CD14-positive monocyte (primary cell): ENCODE measurements at regions not wholly inside any gene's neighbourhood (a gene's known extent, or its start where the extent isn't known, plus 50 kb on each side); places are given as distances from the start of the nearest gene placed in this dataset.

Experiments
- DNase-seq, 3 donors: peaks; one replicate each; pipeline ENCODE4 v3.0.0-alpha.2; 2011 to 2022
- H2AFZ ChIP-seq: 2 replicates; pipeline ENCODE4 v1.6.0; 2012; ENCODE audit warnings: mild to moderate bottlenecking, low read depth, low read length, inconsistent platforms; ENCODE audit not compliant: insufficient read depth, poor library complexity, severe bottlenecking
- H3K27ac ChIP-seq, 2 donors: 1 replicate in 1 of 2; 2 replicates in 1 of 2; pipeline ENCODE4 v1.5.1; 2012 to 2013; ENCODE audit warnings: low read length in 2 of 2, control low read depth in 1 of 2, inconsistent platforms in 1 of 2, low read depth in 1 of 2, mild to moderate bottlenecking in 1 of 2
- H3K27me3 ChIP-seq, 2 donors: one replicate each; pipeline versions ENCODE4 v1.6.0 to v1.6.1; 2011 to 2013; ENCODE audit warnings: low read length in 2 of 2; ENCODE audit not compliant: control insufficient read depth in 2 of 2, insufficient read depth in 2 of 2
- H3K36me3 ChIP-seq, 2 donors: replicated peaks in 1 of 2; 1 replicate in 1 of 2; 2 replicates in 1 of 2; pipeline versions ENCODE4 v1.5.1 to v1.6.1; 2012 to 2013; ENCODE audit warnings: low read length in 2 of 2, control low read depth in 1 of 2, inconsistent platforms in 1 of 2, mild to moderate bottlenecking in 1 of 2; ENCODE audit not compliant: insufficient read depth in 2 of 2, control insufficient read depth in 1 of 2
- H3K4me1 ChIP-seq, 2 donors: 1 replicate in 1 of 2; 2 replicates in 1 of 2; pipeline versions ENCODE4 v1.5.1 to v1.6.1; 2012 to 2013; ENCODE audit warnings: low read length in 2 of 2, control low read depth in 1 of 2, inconsistent platforms in 1 of 2, mild to moderate bottlenecking in 1 of 2, moderate library complexity in 1 of 2; ENCODE audit not compliant: insufficient read depth in 2 of 2, control insufficient read depth in 1 of 2
- H3K4me2 ChIP-seq: replicated peaks from 2 replicates; pipeline ENCODE3; 2012; ENCODE audit warnings: low read length, moderate library complexity, mild to moderate bottlenecking; ENCODE audit not compliant: poor library complexity, severe bottlenecking; ENCODE audit errors: extremely low read depth
- H3K4me3 ChIP-seq, 3 experiments: fragments of 200-600 bp in 1 of 3; sonication (generic) in 1 of 3; replicated peaks in 1 of 3; 1 replicate in 2 of 3; 2 replicates in 1 of 3; pipeline ENCODE4 v1.5.1; 2011 to 2013; ENCODE audit warnings: low read length in 3 of 3, mild to moderate bottlenecking in 3 of 3, control low read depth in 2 of 3, low read depth in 2 of 3, inconsistent platforms in 1 of 3, moderate library complexity in 1 of 3
- H3K79me2 ChIP-seq: 2 replicates; pipeline ENCODE4 v1.6.0; 2012; ENCODE audit warnings: mild to moderate bottlenecking, control low read depth, inconsistent platforms, low read length, moderate library complexity; ENCODE audit not compliant: insufficient read depth
- H3K9ac ChIP-seq: 2 replicates; pipeline ENCODE4 v1.6.0; 2017; ENCODE audit warnings: low read length, mild to moderate bottlenecking; ENCODE audit not compliant: insufficient read depth, poor library complexity, severe bottlenecking
- H3K9me3 ChIP-seq, 2 donors: replicated peaks in 1 of 2; 1 replicate in 1 of 2; 2 replicates in 1 of 2; pipeline versions ENCODE4 v1.5.1 to v1.6.1; 2012 to 2013; ENCODE audit warnings: low read length in 2 of 2, control low read depth in 1 of 2; ENCODE audit not compliant: control insufficient read depth in 1 of 2, insufficient read depth in 1 of 2
- H4K20me1 ChIP-seq: 2 replicates; pipeline ENCODE4 v1.6.0; 2012; ENCODE audit warnings: mild to moderate bottlenecking, low read length, control low read depth, moderate library complexity; ENCODE audit not compliant: insufficient read depth
- H3K27ac Mint-ChIP-seq, 7 donors: one replicate each; pipeline ENCODE4 v1.8.0; 2020; ENCODE audit warnings: mild to moderate bottlenecking in 7 of 7, mixed read lengths in 7 of 7, moderate library complexity in 6 of 7, inconsistent platforms in 2 of 7
- H3K27me3 Mint-ChIP-seq, 3 donors: one replicate each; pipeline ENCODE4 v1.8.0; 2021 to 2022; ENCODE audit warnings: low read depth in 3 of 3, mild to moderate bottlenecking in 3 of 3, mixed read lengths in 3 of 3, moderate library complexity in 3 of 3, inconsistent platforms in 1 of 3
- H3K36me3 Mint-ChIP-seq, 2 donors: one replicate each; pipeline ENCODE4 v1.8.0; 2020; ENCODE audit warnings: mixed read lengths in 2 of 2, inconsistent platforms in 1 of 2, mild to moderate bottlenecking in 1 of 2
- H3K4me1 Mint-ChIP-seq: one replicate; pipeline ENCODE4 v1.8.0; 2020; ENCODE audit warnings: mild to moderate bottlenecking, mixed read lengths
- H3K4me3 Mint-ChIP-seq, 2 donors: one replicate each; pipeline ENCODE4 v1.8.0; 2020; ENCODE audit warnings: mild to moderate bottlenecking in 2 of 2, mixed read lengths in 2 of 2, moderate library complexity in 1 of 2
- H3K9me3 Mint-ChIP-seq, 7 donors: one replicate each; pipeline ENCODE4 v1.8.0; 2020 to 2022; ENCODE audit warnings: mixed read lengths in 7 of 7, mild to moderate bottlenecking in 6 of 7, moderate library complexity in 6 of 7, inconsistent platforms in 2 of 7
- WGBS: methylation state at CpG from one replicate; pipeline ENCODE4 v1.1.5; 2013; ENCODE audit warnings: missing lambda C conversion rate; ENCODE audit not compliant: insufficient coverage; 5-methylcytosine and 5-hydroxymethylcytosine counted together
- intact Hi-C, 2 donors: fragments of 100-400 bp; cut with micrococcal nuclease; formaldehyde crosslinking; loops; one replicate each; pipeline versions ENCODE4 v1.15.0 to v1.15.1; 2023
- TF ChIP-seq, protein P1 (sequence below): fragments of 200-600 bp; IDR thresholded peaks from one replicate; pipeline ENCODE4 v1.8.0; 2022; ENCODE audit warnings: antibody characterized with exemption, mild to moderate bottlenecking

DNA sequence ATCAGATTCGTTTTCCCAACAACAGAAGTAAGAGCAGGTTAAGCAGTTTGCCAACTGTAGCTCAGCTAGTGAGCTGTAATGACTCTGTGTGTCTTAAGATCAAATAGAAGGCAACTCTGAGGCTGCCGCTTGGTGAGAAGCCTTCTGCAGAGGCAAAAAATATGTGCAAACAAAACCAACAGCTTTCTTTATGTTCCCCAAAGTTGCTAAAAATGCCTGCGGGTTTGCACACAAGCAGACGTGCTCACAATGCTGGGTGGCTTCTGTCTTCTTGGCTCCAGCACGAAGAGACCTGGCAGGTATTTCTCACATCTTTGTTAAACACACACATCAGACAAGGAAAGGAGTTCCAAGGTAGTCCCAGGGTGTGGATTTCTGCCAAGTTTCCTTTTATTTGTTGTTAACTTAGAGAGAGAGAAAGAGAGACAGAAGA is 158.9 kb upstream of the JUN start:
- H3K36me3 Mint-ChIP-seq, result no peaks in the 10 kb centered on the region
- 65% methylated on average over 4 of the region's 5 CpGs for WGBS
- no peaks in the 10 kb centered on the region for H4K20me1 ChIP-seq
- no peak overlapping the region for H3K4me2 ChIP-seq
- no peak overlapping the region for H2AFZ ChIP-seq
- DNase-seq, result no peak
- peaks cover 17 to 27% of the 10 kb centered on the region in 2 donors for H3K4me1 ChIP-seq
- peaks cover 0 to 3% (median 0%) of the 10 kb centered on the region in 7 donors for H3K9me3 Mint-ChIP-seq
- H3K27me3 Mint-ChIP-seq, result peaks cover 3 to 13% (median 9%) of the 10 kb centered on the region in 3 donors
- TF ChIP-seq, protein P1, sequence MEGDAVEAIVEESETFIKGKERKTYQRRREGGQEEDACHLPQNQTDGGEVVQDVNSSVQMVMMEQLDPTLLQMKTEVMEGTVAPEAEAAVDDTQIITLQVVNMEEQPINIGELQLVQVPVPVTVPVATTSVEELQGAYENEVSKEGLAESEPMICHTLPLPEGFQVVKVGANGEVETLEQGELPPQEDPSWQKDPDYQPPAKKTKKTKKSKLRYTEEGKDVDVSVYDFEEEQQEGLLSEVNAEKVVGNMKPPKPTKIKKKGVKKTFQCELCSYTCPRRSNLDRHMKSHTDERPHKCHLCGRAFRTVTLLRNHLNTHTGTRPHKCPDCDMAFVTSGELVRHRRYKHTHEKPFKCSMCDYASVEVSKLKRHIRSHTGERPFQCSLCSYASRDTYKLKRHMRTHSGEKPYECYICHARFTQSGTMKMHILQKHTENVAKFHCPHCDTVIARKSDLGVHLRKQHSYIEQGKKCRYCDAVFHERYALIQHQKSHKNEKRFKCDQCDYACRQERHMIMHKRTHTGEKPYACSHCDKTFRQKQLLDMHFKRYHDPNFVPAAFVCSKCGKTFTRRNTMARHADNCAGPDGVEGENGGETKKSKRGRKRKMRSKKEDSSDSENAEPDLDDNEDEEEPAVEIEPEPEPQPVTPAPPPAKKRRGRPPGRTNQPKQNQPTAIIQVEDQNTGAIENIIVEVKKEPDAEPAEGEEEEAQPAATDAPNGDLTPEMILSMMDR, result no peak
- H3K27me3 ChIP-seq, result no peaks in the 10 kb centered on the region
- no peaks in the 10 kb centered on the region for H3K79me2 ChIP-seq
- no peak overlapping the region for H3K27ac ChIP-seq
- H3K9ac ChIP-seq, result no peak overlapping the region
- no peak overlapping the region for H3K27ac Mint-ChIP-seq
- peaks cover 47% of the 10 kb centered on the region for H3K4me1 Mint-ChIP-seq
- no peak overlapping the region for H3K4me3 ChIP-seq
- H3K36me3 ChIP-seq, result no peaks in the 10 kb centered on the region
- intact Hi-C loops, result no loop called here
- no peaks in the 10 kb centered on the region for H3K9me3 ChIP-seq
- no peak overlapping the region for H3K4me3 Mint-ChIP-seq

DNA sequence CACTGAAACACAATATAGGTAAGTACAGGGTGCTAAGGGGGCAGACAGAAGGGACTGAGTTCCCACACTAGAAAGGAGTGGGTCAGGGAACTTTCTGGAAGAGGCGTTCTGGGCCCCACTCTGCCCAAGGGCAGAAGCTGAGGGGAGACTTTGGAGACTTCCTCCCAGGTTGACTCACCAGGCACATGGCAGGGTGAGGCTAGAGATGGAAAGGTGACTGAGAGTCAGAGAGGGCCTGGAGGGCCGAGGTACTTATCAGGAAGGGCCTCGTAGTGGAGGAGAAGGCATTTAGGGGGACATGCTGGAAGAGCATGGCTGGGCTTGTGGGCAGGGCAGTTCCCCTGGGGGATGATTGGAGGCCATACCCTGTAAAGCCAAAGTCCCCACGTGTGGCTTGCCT is 159.9 kb upstream of the JUN start:
- no peak overlapping the region for H3K9ac ChIP-seq
- no peaks in the 10 kb centered on the region for H3K27me3 ChIP-seq
- H4K20me1 ChIP-seq, result no peaks in the 10 kb centered on the region
- H3K27ac ChIP-seq, result no peak overlapping the region
- WGBS, result 81% methylated on average over 3 of the region's 4 CpGs
- DNase-seq, result no peak
- intact Hi-C loops, result no loop called here
- H3K4me1 ChIP-seq, result peaks cover 13 to 25% of the 10 kb centered on the region in 2 donors
- no peaks in the 10 kb centered on the region for H3K36me3 ChIP-seq
- H3K4me2 ChIP-seq, result no peak overlapping the region
- Mint-ChIP-seq H3K4me1 (peaks cover 47% of the 10 kb centered on the region), H3K27ac (peak overlapping the region in 2 of 7 donors; percentile 72), H3K9me3 (peaks cover 0 to 3% (median 0%) of the 10 kb centered on the region in 7 donors), H3K4me3 (no peak overlapping the region), H3K27me3 (peaks cover 3 to 9% (median 8%) of the 10 kb centered on the region in 3 donors), H3K36me3 (no peaks in the 10 kb centered on the region)
- no peaks in the 10 kb centered on the region for H3K79me2 ChIP-seq
- no peak overlapping the region for H3K4me3 ChIP-seq
- H2AFZ ChIP-seq, result no peak overlapping the region
- TF ChIP-seq, protein P1, result no peak
- H3K9me3 ChIP-seq, result no peaks in the 10 kb centered on the region
